ENCODE measurements at regions not wholly inside any gene's neighbourhood (a gene's known extent, or its start where the extent isn't known, plus 50 kb on each side); places are given as distances from the start of the nearest gene placed in this dataset.

GRCh38 chr12:5267603-5268423 is 164.1 kb upstream of the NTF3 start:
- TF ChIP-seq FOXM1 (IDR thresholded peaks at IDR 0.05; ENCODE audit: low read depth, low read length) = no peak
- no peak for TF ChIP-seq SIN3A (IDR thresholded peaks at IDR 0.05; ENCODE audit: low read depth, low read length)
- TF ChIP-seq ATF7 (IDR thresholded peaks at IDR 0.05; ENCODE audit: low read depth) = no peak

Data from GM12878 (cell line).